GM12878 (cell line): ENCODE measurements at regions not wholly inside any gene's neighbourhood (a gene's known extent, or its start where the extent isn't known, plus 50 kb on each side); places are given as distances from the start of the nearest gene placed in this dataset.

Experiments
- ATAC-seq: fragments of 200-7000 bp; cut with Tn5 transposase; 3 replicates; pipeline ENCODE4 v1.9.1; 2020; ENCODE audit warnings: mild to moderate bottlenecking, moderate library complexity
- BruUV-seq: library from RNA; stranded (reverse); fragments of 400-500 nt; replicated peaks from 2 replicates; lab custom pipeline; 2021; lab: Mats Ljungman, UMichigan
- CTCF ChIA-PET: fragments of 300-600 bp; sonication (Branson Sonifier 250); formaldehyde crosslinking; extraction: SDS; loops from one replicate; lab custom pipeline; 2021; ENCODE audit warnings: inconsistent platforms; lab: Yijun Ruan, JAX
- POLR2A ChIA-PET: fragments of 350-600 bp; formaldehyde crosslinking; extraction: SDS; loops from one replicate; lab custom pipeline; 2021; ENCODE audit warnings: inconsistent platforms; lab: Charles Lee
- RAD21 ChIA-PET: fragments of 300-600 bp; sonication (Branson Sonifier 250); formaldehyde crosslinking; loops from one replicate; lab custom pipeline; 2023; ENCODE audit warnings: antibody characterized with exemption; ENCODE audit not compliant: unreplicated experiment; lab: Charles Lee
- SMC1A ChIA-PET: fragments of 300-600 bp; sonication (Branson Sonifier 250); formaldehyde crosslinking; loops from one replicate; lab custom pipeline; 2023; ENCODE audit not compliant: unreplicated experiment, uncharacterized antibody; lab: Charles Lee
- DNase-seq: peaks from one replicate; pipeline ENCODE4 v3.0.0-alpha.2; 2011; ENCODE audit warnings: low read depth, low spot score
- FAIRE-seq: peaks from 3 replicates; lab custom pipeline; 2011; peaks lifted over from hg19 to GRCh38; lab: Jason Lieb, UNC
- H2AFZ ChIP-seq: 2 replicates; pipeline ENCODE4 v1.6.0; 2011; ENCODE audit warnings: low read depth, low read length, control low read depth; ENCODE audit not compliant: control insufficient read depth
- H3K27ac ChIP-seq: 2 replicates; pipeline ENCODE4 v1.5.1; 2011; ENCODE audit warnings: control low read depth; ENCODE audit not compliant: control insufficient read depth, insufficient read depth
- H3K27me3 ChIP-seq, 2 experiments: replicated peaks in 1 of 2; 2 replicates each; pipeline versions ENCODE4 v1.6.0 to v1.6.1; 2011; ENCODE audit warnings: low read length in 1 of 2; ENCODE audit not compliant: control insufficient read depth in 2 of 2, insufficient read depth in 2 of 2
- H3K36me3 ChIP-seq, 2 experiments: 2 replicates each; pipeline ENCODE4 v1.5.1; 2011; ENCODE audit warnings: low read length in 1 of 2; ENCODE audit not compliant: control insufficient read depth in 2 of 2, insufficient read depth in 2 of 2
- H3K4me1 ChIP-seq: 2 replicates; pipeline ENCODE4 v1.6.1; 2011; ENCODE audit warnings: mild to moderate bottlenecking, low read length, moderate library complexity, mixed read lengths; ENCODE audit not compliant: control insufficient read depth, insufficient read depth
- H3K4me2 ChIP-seq: 2 replicates; pipeline ENCODE4 v1.6.0; 2011; ENCODE audit warnings: control low read depth; ENCODE audit not compliant: control insufficient read depth, insufficient read depth
- H3K4me3 ChIP-seq: fragments of 200-600 bp; sonication (generic); 2 replicates; pipeline ENCODE4 v1.5.1; 2016
- H3K79me2 ChIP-seq: 2 replicates; pipeline ENCODE4 v1.6.0; 2011; ENCODE audit warnings: low read length; ENCODE audit not compliant: control insufficient read depth, insufficient read depth
- H3K9ac ChIP-seq: 2 replicates; pipeline ENCODE4 v1.8.0; 2011; ENCODE audit warnings: low read length, control low read depth, mixed read lengths; ENCODE audit not compliant: control insufficient read depth, insufficient read depth
- H3K9me3 ChIP-seq: replicated peaks from 3 replicates; pipeline ENCODE4 v1.5.1; 2011; ENCODE audit warnings: mild to moderate bottlenecking, low read length; ENCODE audit not compliant: control insufficient read depth, insufficient read depth
- H4K20me1 ChIP-seq: 2 replicates; pipeline ENCODE4 v1.6.0; 2011; ENCODE audit not compliant: control insufficient read depth, insufficient read depth
- IKZF2 ChIP-seq, 2 experiments: fragments of 450-650 bp; IDR thresholded peaks; 2 replicates each; pipeline ENCODE4 v1.6.1; 2017; ENCODE audit warnings: mild to moderate bottlenecking in 2 of 2, moderate library complexity in 2 of 2
- LARP7 ChIP-seq: fragments of 450-650 bp; IDR thresholded peaks from 2 replicates; pipeline ENCODE4 v1.6.1; 2017; ENCODE audit warnings: mild to moderate bottlenecking
- WGBS: methylation state at CpG from one replicate; pipeline ENCODE4 v1.1.6; 2016; ENCODE audit warnings: low lambda C conversion rate; ENCODE audit not compliant: insufficient replicate concordance, insufficient coverage; ENCODE audit errors: missing lambda C conversion rate; 5-methylcytosine and 5-hydroxymethylcytosine counted together
- in situ Hi-C: fragments of 300-500 bp; cut with MboI; formaldehyde crosslinking; loops from 9 replicates; pipeline ENCODE4 v1.14.3; 2018; ENCODE audit warnings: mixed read lengths
- intact Hi-C: fragments of 100-400 bp; cut with micrococcal nuclease; formaldehyde crosslinking; loops from one replicate; pipeline ENCODE4 v1.14.2; 2022; ENCODE audit not compliant: unreplicated experiment
- TF ChIP-seq, protein P1 (sequence below): fragments of 450-650 bp; IDR thresholded peaks from 2 replicates; pipeline ENCODE4 v1.6.1; 2017; ENCODE audit warnings: low read depth, mild to moderate bottlenecking, moderate library complexity

GRCh38 chr6:165732696-165733488 is 69.9 kb upstream of the PDE10A start:
- CTCF ChIA-PET, result interaction anchor here (1.3 to 7.2 kb wide), 4 partner anchors 14 to 374 kb away, joined by 3 to 52 read pairs (median 5); no protein-coding TSS in a partner anchor
- no TSS peak for BruUV-seq
- no peaks in the 10 kb centered on the region; the same call in 2 of the 3 replicates for H3K9me3 ChIP-seq
- H3K79me2 ChIP-seq, result no peaks in the 10 kb centered on the region
- POLR2A ChIA-PET, result no interaction called here
- DNase-seq (no peak), ATAC-seq (peak; percentile 94), FAIRE-seq (no peak)
- intact Hi-C loops (no loop called here), in situ Hi-C loops (loop anchor here (5.0 kb wide), 1 partner anchor 119 kb away; no protein-coding TSS in a partner anchor)
- TF ChIP-seq, protein P1, sequence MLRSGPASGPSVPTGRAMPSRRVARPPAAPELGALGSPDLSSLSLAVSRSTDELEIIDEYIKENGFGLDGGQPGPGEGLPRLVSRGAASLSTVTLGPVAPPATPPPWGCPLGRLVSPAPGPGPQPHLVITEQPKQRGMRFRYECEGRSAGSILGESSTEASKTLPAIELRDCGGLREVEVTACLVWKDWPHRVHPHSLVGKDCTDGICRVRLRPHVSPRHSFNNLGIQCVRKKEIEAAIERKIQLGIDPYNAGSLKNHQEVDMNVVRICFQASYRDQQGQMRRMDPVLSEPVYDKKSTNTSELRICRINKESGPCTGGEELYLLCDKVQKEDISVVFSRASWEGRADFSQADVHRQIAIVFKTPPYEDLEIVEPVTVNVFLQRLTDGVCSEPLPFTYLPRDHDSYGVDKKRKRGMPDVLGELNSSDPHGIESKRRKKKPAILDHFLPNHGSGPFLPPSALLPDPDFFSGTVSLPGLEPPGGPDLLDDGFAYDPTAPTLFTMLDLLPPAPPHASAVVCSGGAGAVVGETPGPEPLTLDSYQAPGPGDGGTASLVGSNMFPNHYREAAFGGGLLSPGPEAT, result 0 out of 2 replicates have a peak, but pooled peaks have one; percentile 28
- TF ChIP-seq LARP7 (no peak), IKZF2 (IDR thresholded peaks at IDR 0.05) (peak; percentile 14 to 15; a peak in 1 of 4 replicates)
- H3K36me3 ChIP-seq, result no peaks in the 10 kb centered on the region
- RAD21 ChIA-PET, result no interaction called here
- no peak overlapping the region for H3K27ac ChIP-seq
- H2AFZ ChIP-seq, result no peak overlapping the region
- H3K4me3 ChIP-seq, result no peak overlapping the region
- 27% methylated on average over 15 of the region's 15 CpGs for WGBS
- no peaks in the 10 kb centered on the region for H4K20me1 ChIP-seq
- H3K27me3 ChIP-seq, result no peaks in the 10 kb centered on the region
- H3K4me1 ChIP-seq, result no peaks in the 10 kb centered on the region
- SMC1A ChIA-PET, result interaction anchor here (1.0 to 3.5 kb wide), 4 partner anchors 13 to 117 kb away, joined by 3 to 12 read pairs (median 4); no protein-coding TSS in a partner anchor
- no peak overlapping the region for H3K4me2 ChIP-seq
- H3K9ac ChIP-seq, result no peak overlapping the region
